HepG2 (cell line): ENCODE measurements at regions not wholly inside any gene's neighbourhood (a gene's known extent, or its start where the extent isn't known, plus 50 kb on each side); places are given as distances from the start of the nearest gene placed in this dataset.

Source experiments
- BORCS8-MEF2B ChIP-seq: sonication (generic); formaldehyde crosslinking; IDR thresholded peaks from 2 replicates; pipeline ENCODE4 v1.8.0; 2022; ENCODE audit warnings: mild to moderate bottlenecking, missing genetic modification reagents
- DMAP1 ChIP-seq: IDR thresholded peaks from 2 replicates; pipeline ENCODE4 v1.6.1; 2016
- HNRNPH1 ChIP-seq: fragments of 200-400 bp; formaldehyde crosslinking; optimal IDR thresholded peaks from 2 replicates; pipeline ENCODE3; 2017; ENCODE audit warnings: mild to moderate bottlenecking, low read depth, low read length
- KAT8 ChIP-seq: IDR thresholded peaks from 2 replicates; pipeline ENCODE4 v1.6.1; 2016; ENCODE audit warnings: missing genetic modification reagents, missing compliant biosample characterization
- NFIB ChIP-seq: sonication (generic); formaldehyde crosslinking; IDR thresholded peaks from 2 replicates; pipeline ENCODE4 v1.9.0; 2021; ENCODE audit warnings: missing genetic modification reagents, mild to moderate bottlenecking, borderline replicate concordance
- PAF1 ChIP-seq: IDR thresholded peaks from 2 replicates; pipeline ENCODE4 v1.6.1; 2016; ENCODE audit warnings: missing genetic modification reagents, missing compliant biosample characterization
- PHF8 ChIP-seq: sonication (generic); formaldehyde crosslinking; IDR thresholded peaks from 2 replicates; pipeline ENCODE4 v1.5.0; 2020; ENCODE audit warnings: missing genetic modification reagents
- REXO4 ChIP-seq: sonication (generic); formaldehyde crosslinking; IDR thresholded peaks from 2 replicates; pipeline ENCODE4 v1.8.0; 2022; ENCODE audit warnings: missing genetic modification reagents, mild to moderate bottlenecking, borderline replicate concordance
- SMYD3 ChIP-seq: sonication (generic); formaldehyde crosslinking; IDR thresholded peaks from 2 replicates; pipeline ENCODE4 v1.8.1; 2023; ENCODE audit warnings: mild to moderate bottlenecking, missing genetic modification reagents
- TBX2 ChIP-seq: sonication (generic); formaldehyde crosslinking; IDR thresholded peaks from 2 replicates; pipeline ENCODE4 v1.5.0; 2020; ENCODE audit warnings: missing genetic modification reagents, mild to moderate bottlenecking, borderline replicate concordance
- THAP11 ChIP-seq: IDR thresholded peaks from 2 replicates; pipeline ENCODE4 v1.6.1; 2016; ENCODE audit warnings: missing biosample characterization, missing genetic modification reagents
- ZMYM3 ChIP-seq: sonication (generic); formaldehyde crosslinking; IDR thresholded peaks from 2 replicates; pipeline ENCODE4 v1.5.1; 2020; ENCODE audit warnings: mild to moderate bottlenecking, missing genetic modification reagents
- ZNF121 ChIP-seq: sonication (generic); formaldehyde crosslinking; IDR thresholded peaks from 2 replicates; pipeline ENCODE4 v1.5.0; 2020; ENCODE audit warnings: mild to moderate bottlenecking, missing genetic modification reagents
- ZNF333 ChIP-seq: sonication (generic); formaldehyde crosslinking; IDR thresholded peaks from 2 replicates; pipeline ENCODE4 v1.4.0; 2020; ENCODE audit warnings: mild to moderate bottlenecking, missing genetic modification reagents, borderline replicate concordance
- ZNF446 ChIP-seq: sonication (generic); formaldehyde crosslinking; IDR thresholded peaks from 2 replicates; pipeline ENCODE4 v1.5.0; 2020; ENCODE audit warnings: mild to moderate bottlenecking, missing genetic modification reagents
- ZNF549 ChIP-seq: sonication (generic); formaldehyde crosslinking; IDR thresholded peaks from 2 replicates; pipeline ENCODE4 v1.5.0; 2020; ENCODE audit warnings: missing genetic modification reagents
- ZNF747 ChIP-seq: sonication (generic); formaldehyde crosslinking; IDR thresholded peaks from 2 replicates; pipeline ENCODE4 v1.8.1; 2023; ENCODE audit warnings: missing genetic modification reagents, mild to moderate bottlenecking, borderline replicate concordance
- ZNF841 ChIP-seq: sonication (generic); formaldehyde crosslinking; IDR thresholded peaks from 2 replicates; pipeline ENCODE4 v1.8.1; 2023; ENCODE audit warnings: missing genetic modification reagents, borderline replicate concordance
- ZSCAN20 ChIP-seq: sonication (generic); formaldehyde crosslinking; IDR thresholded peaks from 2 replicates; pipeline ENCODE4 v1.4.0; 2020; ENCODE audit warnings: missing genetic modification reagents, mild to moderate bottlenecking, borderline replicate concordance
- TF ChIP-seq, protein P1 (sequence below): sonication (generic); formaldehyde crosslinking; IDR thresholded peaks from 2 replicates; pipeline ENCODE4 v1.4.0; 2020; ENCODE audit warnings: mild to moderate bottlenecking, low read depth, missing genetic modification reagents
- TF ChIP-seq, protein P2 (sequence below): sonication (generic); formaldehyde crosslinking; IDR thresholded peaks from 2 replicates; pipeline ENCODE4 v1.4.0; 2020; ENCODE audit warnings: missing genetic modification reagents, mild to moderate bottlenecking, borderline replicate concordance
- TF ChIP-seq, protein P3 (sequence below), 2 experiments: sonication (generic) in 1 of 2; formaldehyde crosslinking in 1 of 2; IDR thresholded peaks; 2 replicates each; pipeline versions ENCODE4 v1.4.0 to v1.6.1; 2018 to 2020; ENCODE audit warnings: missing genetic modification reagents in 2 of 2, borderline replicate concordance in 1 of 2, low read depth in 1 of 2, mild to moderate bottlenecking in 1 of 2, missing biosample characterization in 1 of 2
- TF ChIP-seq, protein P4 (sequence below): sonication (generic); formaldehyde crosslinking; IDR thresholded peaks from 2 replicates; pipeline ENCODE4 v1.8.1; 2023; ENCODE audit warnings: mild to moderate bottlenecking, missing genetic modification reagents, borderline replicate concordance
- TF ChIP-seq, protein P5 (sequence below): sonication (generic); formaldehyde crosslinking; IDR thresholded peaks from 2 replicates; pipeline ENCODE4 v1.5.1; 2020; ENCODE audit warnings: mild to moderate bottlenecking, missing genetic modification reagents

DNA sequence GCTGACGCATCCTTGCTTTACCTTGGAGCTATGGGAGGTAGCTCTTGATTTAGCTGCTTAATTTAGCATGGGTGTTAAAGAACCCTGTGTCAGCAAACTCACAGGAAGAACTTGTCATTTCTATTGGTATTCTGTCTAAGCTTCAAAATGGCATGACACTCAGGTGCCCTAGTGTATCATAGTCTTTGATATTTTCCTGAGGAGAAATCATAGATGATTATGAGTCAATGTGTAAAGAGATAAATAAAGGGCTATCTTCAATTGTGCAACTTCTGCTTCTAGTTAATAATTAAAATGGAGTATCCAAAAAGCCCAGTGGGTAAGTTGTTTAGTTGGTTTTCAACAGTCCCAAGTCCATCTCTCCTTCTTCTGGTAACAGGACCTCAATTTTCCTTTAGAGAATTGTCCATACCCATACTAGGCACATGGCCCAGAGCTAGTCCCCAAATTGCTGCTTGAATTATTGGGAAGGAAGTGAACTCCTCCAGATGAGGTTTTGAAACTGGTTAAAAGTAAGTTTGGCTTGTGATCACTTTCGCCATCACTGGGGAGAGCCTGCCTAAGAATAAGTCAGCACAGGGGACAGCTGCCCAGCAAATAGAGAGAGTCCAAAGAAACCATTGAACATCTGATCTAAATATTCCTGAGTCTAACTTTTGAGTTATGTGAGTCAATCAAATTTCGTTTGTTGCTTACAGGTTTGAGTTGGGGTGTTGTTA, 169.0 kb upstream of the PHYHIPL start (continued):
- TF ChIP-seq, protein P1, sequence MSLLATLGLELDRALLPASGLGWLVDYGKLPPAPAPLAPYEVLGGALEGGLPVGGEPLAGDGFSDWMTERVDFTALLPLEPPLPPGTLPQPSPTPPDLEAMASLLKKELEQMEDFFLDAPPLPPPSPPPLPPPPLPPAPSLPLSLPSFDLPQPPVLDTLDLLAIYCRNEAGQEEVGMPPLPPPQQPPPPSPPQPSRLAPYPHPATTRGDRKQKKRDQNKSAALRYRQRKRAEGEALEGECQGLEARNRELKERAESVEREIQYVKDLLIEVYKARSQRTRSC (CRISPR knock-in tag) = no peak
- TF ChIP-seq ZNF549 (CRISPR knock-in tag) (no peak), ZNF747 (CRISPR knock-in tag) (no peak), ZMYM3 (CRISPR knock-in tag) (no peak), NFIB (CRISPR knock-in tag) (no peak), ZNF446 (CRISPR knock-in tag) (no peak), ZNF333 (CRISPR knock-in tag) (no peak), DMAP1 (no peak; the same call in 1 of the 2 replicates), SMYD3 (CRISPR knock-in tag) (no peak), KAT8 (CRISPR knock-in tag) (peak; percentile 60; the same call in 1 of the 2 replicates), THAP11 (CRISPR knock-in tag) (peak; percentile 50), HNRNPH1 (no peak), ZSCAN20 (CRISPR knock-in tag) (no peak), PHF8 (no peak), BORCS8-MEF2B (CRISPR knock-in tag) (no peak), ZNF841 (CRISPR knock-in tag) (no peak), TBX2 (CRISPR knock-in tag) (peak; percentile 32; the same call in 1 of the 2 replicates), REXO4 (CRISPR knock-in tag) (no peak), PAF1 (CRISPR knock-in tag) (no peak), ZNF121 (CRISPR knock-in tag) (no peak)
- TF ChIP-seq, protein P2, sequence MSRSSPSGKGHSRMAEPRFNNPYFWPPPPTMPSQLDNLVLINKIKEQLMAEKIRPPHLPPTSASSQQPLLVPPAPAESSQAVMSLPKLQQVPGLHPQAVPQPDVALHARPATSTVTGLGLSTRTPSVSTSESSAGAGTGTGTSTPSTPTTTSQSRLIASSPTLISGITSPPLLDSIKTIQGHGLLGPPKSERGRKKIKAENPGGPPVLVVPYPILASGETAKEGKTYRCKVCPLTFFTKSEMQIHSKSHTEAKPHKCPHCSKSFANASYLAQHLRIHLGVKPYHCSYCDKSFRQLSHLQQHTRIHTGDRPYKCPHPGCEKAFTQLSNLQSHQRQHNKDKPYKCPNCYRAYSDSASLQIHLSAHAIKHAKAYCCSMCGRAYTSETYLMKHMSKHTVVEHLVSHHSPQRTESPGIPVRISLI (CRISPR knock-in tag) = peak; percentile 54; the same call in 1 of the 2 replicates
- TF ChIP-seq, protein P3, sequence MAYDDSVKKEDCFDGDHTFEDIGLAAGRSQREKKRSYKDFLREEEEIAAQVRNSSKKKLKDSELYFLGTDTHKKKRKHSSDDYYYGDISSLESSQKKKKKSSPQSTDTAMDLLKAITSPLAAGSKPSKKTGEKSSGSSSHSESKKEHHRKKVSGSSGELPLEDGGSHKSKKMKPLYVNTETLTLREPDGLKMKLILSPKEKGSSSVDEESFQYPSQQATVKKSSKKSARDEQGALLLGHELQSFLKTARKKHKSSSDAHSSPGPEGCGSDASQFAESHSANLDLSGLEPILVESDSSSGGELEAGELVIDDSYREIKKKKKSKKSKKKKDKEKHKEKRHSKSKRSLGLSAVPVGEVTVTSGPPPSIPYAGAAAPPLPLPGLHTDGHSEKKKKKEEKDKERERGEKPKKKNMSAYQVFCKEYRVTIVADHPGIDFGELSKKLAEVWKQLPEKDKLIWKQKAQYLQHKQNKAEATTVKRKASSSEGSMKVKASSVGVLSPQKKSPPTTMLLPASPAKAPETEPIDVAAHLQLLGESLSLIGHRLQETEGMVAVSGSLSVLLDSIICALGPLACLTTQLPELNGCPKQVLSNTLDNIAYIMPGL (CRISPR knock-in tag; IDR thresholded peaks at IDR 0.05; ENCODE audit: borderline replicate concordance in 1 of 2, low read depth in 1 of 2) = peak in 1 of 2 experiments; percentile 46; a peak in 1 of 4 replicates
- TF ChIP-seq, protein P4, sequence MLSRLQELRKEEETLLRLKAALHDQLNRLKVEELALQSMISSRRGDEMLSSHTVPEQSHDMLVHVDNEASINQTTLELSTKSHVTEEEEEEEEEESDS (CRISPR knock-in tag) = no peak
- TF ChIP-seq, protein P5, sequence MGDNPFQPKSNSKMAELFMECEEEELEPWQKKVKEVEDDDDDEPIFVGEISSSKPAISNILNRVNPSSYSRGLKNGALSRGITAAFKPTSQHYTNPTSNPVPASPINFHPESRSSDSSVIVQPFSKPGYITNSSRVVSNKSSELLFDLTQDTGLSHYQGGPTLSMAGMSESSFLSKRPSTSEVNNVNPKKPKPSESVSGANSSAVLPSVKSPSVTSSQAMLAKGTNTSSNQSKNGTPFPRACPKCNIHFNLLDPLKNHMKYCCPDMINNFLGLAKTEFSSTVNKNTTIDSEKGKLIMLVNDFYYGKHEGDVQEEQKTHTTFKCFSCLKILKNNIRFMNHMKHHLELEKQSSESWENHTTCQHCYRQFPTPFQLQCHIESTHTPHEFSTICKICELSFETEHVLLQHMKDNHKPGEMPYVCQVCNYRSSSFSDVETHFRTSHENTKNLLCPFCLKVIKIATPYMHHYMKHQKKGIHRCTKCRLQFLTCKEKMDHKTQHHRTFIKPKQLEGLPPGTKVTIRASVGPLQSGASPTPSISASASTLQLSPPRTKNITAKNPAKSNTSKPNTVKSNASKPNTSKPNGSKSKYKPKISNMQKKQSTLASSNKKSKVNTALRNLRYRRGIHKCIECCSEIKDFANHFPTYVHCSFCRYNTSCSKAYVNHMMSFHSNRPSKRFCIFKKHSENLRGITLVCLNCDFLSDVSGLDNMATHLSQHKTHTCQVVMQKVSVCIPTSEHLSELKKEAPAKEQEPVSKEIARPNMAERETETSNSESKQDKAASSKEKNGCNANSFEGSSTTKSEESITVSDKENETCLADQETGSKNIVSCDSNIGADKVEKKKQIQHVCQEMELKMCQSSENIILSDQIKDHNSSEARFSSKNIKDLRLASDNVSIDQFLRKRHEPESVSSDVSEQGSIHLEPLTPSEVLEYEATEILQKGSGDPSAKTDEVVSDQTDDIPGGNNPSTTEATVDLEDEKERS (CRISPR knock-in tag) = no peak
